Esophagus muscularis mucosa (tissue), 4 donors: ENCODE measurements at regions not wholly inside any gene's neighbourhood (a gene's known extent, or its start where the extent isn't known, plus 50 kb on each side); places are given as distances from the start of the nearest gene placed in this dataset.

ENCODE experiments used
- DNase-seq: peaks from one replicate; pipeline ENCODE4 v3.0.0-alpha.2; 2017; ENCODE audit errors: extremely low spot score
- H3K27ac ChIP-seq, 4 donors: fragments of 200-600 bp; sonication (generic); replicated peaks in 1 of 4; 1 replicate in 3 of 4; 2 replicates in 1 of 4; pipeline ENCODE4 v1.5.1; 2016 to 2019; ENCODE audit warnings: mild to moderate bottlenecking in 1 of 4
- H3K27me3 ChIP-seq, 4 donors: fragments of 200-600 bp; sonication (generic); one replicate each; pipeline versions ENCODE4 v1.5.1 to v1.6.0; 2016 to 2019
- H3K36me3 ChIP-seq, 4 donors: fragments of 200-600 bp; sonication (generic); one replicate each; pipeline ENCODE4 v1.5.1; 2016 to 2019
- H3K4me1 ChIP-seq, 4 donors: fragments of 200-600 bp; sonication (generic); one replicate each; pipeline ENCODE4 v1.5.1; 2016 to 2019
- H3K4me3 ChIP-seq, 4 donors: fragments of 200-600 bp; sonication (generic); 1 replicate in 2 of 4; 2 replicates in 2 of 4; pipeline ENCODE4 v1.5.1; 2016 to 2019; ENCODE audit warnings: mild to moderate bottlenecking in 4 of 4, moderate library complexity in 1 of 4
- H3K9me3 ChIP-seq, 4 donors: fragments of 200-600 bp; sonication (generic); 1 replicate in 3 of 4; 2 replicates in 1 of 4; pipeline ENCODE4 v1.5.1; 2016 to 2019
- CTCF ChIP-seq, 3 experiments: fragments of 200-600 bp in 2 of 3; fragments of 450-650 bp in 1 of 3; sonication (generic) in 2 of 3; IDR thresholded peaks; one replicate each; pipeline ENCODE4 v1.5.1; 2017 to 2019; ENCODE audit warnings: antibody characterized with exemption in 3 of 3, mild to moderate bottlenecking in 2 of 3, moderate library complexity in 1 of 3
- EP300 ChIP-seq: sonication (generic); formaldehyde crosslinking; IDR thresholded peaks from one replicate; pipeline ENCODE4 v1.6.1; 2017; ENCODE audit warnings: antibody characterized with exemption
- POLR2A ChIP-seq: fragments of 450-650 bp; IDR thresholded peaks from one replicate; pipeline ENCODE4 v1.6.1; 2017; ENCODE audit warnings: antibody characterized with exemption, moderate library complexity, mild to moderate bottlenecking, low read depth
- POLR2AphosphoS5 ChIP-seq, 2 donors: sonication (generic); formaldehyde crosslinking; IDR thresholded peaks; one replicate each; pipeline ENCODE4 v1.6.1; 2017; ENCODE audit warnings: antibody characterized with exemption in 2 of 2
- WGBS: methylation state at CpG from one replicate; pipeline ENCODE4 v1.1.5; 2018; 5-methylcytosine and 5-hydroxymethylcytosine counted together
- intact Hi-C: fragments of 100-400 bp; cut with DNase I; formaldehyde crosslinking; loops from one replicate; pipeline ENCODE4 v1.15.1; 2023

GRCh38 chr10:117861329-117861728 is 185.4 kb downstream of the RAB11FIP2 start:
- H3K4me1 ChIP-seq = no peaks in the 10 kb centered on the region
- H3K27ac ChIP-seq = no peak overlapping the region
- WGBS = 83% methylated on average over 4 of the region's 4 CpGs
- TF ChIP-seq EP300 = no peak
- no peak for TF ChIP-seq POLR2A
- no peak for TF ChIP-seq POLR2AphosphoS5 (IDR thresholded peaks at IDR 0.05)
- TF ChIP-seq CTCF (IDR thresholded peaks at IDR 0.05) = no peak
- no peak overlapping the region for H3K4me3 ChIP-seq
- DNase-seq = no peak
- H3K36me3 ChIP-seq = no peaks in the 10 kb centered on the region
- intact Hi-C loops = no loop called here
- H3K9me3 ChIP-seq = no peaks in the 10 kb centered on the region
- H3K27me3 ChIP-seq = peaks cover 0 to 15% (median 0%) of the 10 kb centered on the region in 4 donors

- Histone ChIP-seq H3K27me3 (peaks cover 0 to 2% (median 0%) of the 10 kb centered on the region in 4 donors), H3K36me3 (no peaks in the 10 kb centered on the region), H3K27ac (no peak overlapping the region), H3K9me3 (no peaks in the 10 kb centered on the region), H3K4me3 (no peak overlapping the region), H3K4me1 (no peaks in the 10 kb centered on the region)
- no peak for DNase-seq
- 32% methylated on average over 2 of the region's 2 CpGs for WGBS
- TF ChIP-seq CTCF (IDR thresholded peaks at IDR 0.05) (no peak), POLR2AphosphoS5 (IDR thresholded peaks at IDR 0.05) (no peak), EP300 (no peak), POLR2A (no peak)
- intact Hi-C loops = no loop called here
Measured at GRCh38 chr10:117863771-117864170, 183.0 kb downstream of the RAB11FIP2 start.

GRCh38 chr10:117865945-117866344 is 180.8 kb downstream of the RAB11FIP2 start:
- Histone ChIP-seq H3K4me1 (no peaks in the 10 kb centered on the region), H3K9me3 (no peaks in the 10 kb centered on the region), H3K36me3 (no peaks in the 10 kb centered on the region), H3K27me3 (peaks cover 0 to 7% (median 0%) of the 10 kb centered on the region in 4 donors), H3K4me3 (no peak overlapping the region), H3K27ac (no peak overlapping the region)
- TF ChIP-seq POLR2AphosphoS5 (IDR thresholded peaks at IDR 0.05) (no peak), CTCF (IDR thresholded peaks at IDR 0.05) (no peak), POLR2A (no peak), EP300 (no peak)
- no peak for DNase-seq
- intact Hi-C loops = no loop called here
- WGBS = 91% methylated on average over 4 of the region's 4 CpGs

- intact Hi-C loops = no loop called here
- no peaks in the 10 kb centered on the region for H3K4me1 ChIP-seq
- H3K9me3 ChIP-seq = no peaks in the 10 kb centered on the region
- peaks cover 0 to 6% (median 0%) of the 10 kb centered on the region in 4 donors for H3K27me3 ChIP-seq
- DNase-seq = no peak
- TF ChIP-seq POLR2A = no peak
- TF ChIP-seq EP300 = no peak
- no peak for TF ChIP-seq POLR2AphosphoS5 (IDR thresholded peaks at IDR 0.05)
- TF ChIP-seq CTCF (IDR thresholded peaks at IDR 0.05) = no peak
- H3K36me3 ChIP-seq = no peaks in the 10 kb centered on the region
- no peak overlapping the region for H3K4me3 ChIP-seq
- H3K27ac ChIP-seq = no peak overlapping the region
- WGBS = 83% methylated on average over 9 of the region's 9 CpGs
Measured at GRCh38 chr10:117868151-117868550, 178.6 kb downstream of the RAB11FIP2 start.

- WGBS = 86% methylated on average over 2 of the region's 2 CpGs
Measured at GRCh38 chr10:117875793-117876192, 170.9 kb downstream of the RAB11FIP2 start.

More at GRCh38 chr10:117875793-117876192, 170.9 kb downstream of the RAB11FIP2 start:
- no peak overlapping the region for H3K27ac ChIP-seq
- no peaks in the 10 kb centered on the region for H3K27me3 ChIP-seq
- H3K4me1 ChIP-seq = no peaks in the 10 kb centered on the region
- TF ChIP-seq CTCF (IDR thresholded peaks at IDR 0.05) (no peak), POLR2AphosphoS5 (IDR thresholded peaks at IDR 0.05) (no peak)
- intact Hi-C loops = no loop called here
- H3K4me3 ChIP-seq = no peak overlapping the region
- H3K36me3 ChIP-seq = no peaks in the 10 kb centered on the region
- H3K9me3 ChIP-seq = no peaks in the 10 kb centered on the region
- no peak for DNase-seq
